Ureter (tissue), 1 donor: ENCODE measurements at regions not wholly inside any gene's neighbourhood (a gene's known extent, or its start where the extent isn't known, plus 50 kb on each side); places are given as distances from the start of the nearest gene placed in this dataset.
"Not testable (repeated sequence)": the region's sequence is repeated elsewhere in the genome, so short reads cannot be mapped to it uniquely, and the experiment has no call there.

ENCODE experiments used
- DNase-seq: peaks from one replicate; pipeline ENCODE4 v3.0.0-alpha.2; 2020; ENCODE audit warnings: low spot score
- donor health status: DM: yes; HTN: yes; CAD: no.

DNA sequence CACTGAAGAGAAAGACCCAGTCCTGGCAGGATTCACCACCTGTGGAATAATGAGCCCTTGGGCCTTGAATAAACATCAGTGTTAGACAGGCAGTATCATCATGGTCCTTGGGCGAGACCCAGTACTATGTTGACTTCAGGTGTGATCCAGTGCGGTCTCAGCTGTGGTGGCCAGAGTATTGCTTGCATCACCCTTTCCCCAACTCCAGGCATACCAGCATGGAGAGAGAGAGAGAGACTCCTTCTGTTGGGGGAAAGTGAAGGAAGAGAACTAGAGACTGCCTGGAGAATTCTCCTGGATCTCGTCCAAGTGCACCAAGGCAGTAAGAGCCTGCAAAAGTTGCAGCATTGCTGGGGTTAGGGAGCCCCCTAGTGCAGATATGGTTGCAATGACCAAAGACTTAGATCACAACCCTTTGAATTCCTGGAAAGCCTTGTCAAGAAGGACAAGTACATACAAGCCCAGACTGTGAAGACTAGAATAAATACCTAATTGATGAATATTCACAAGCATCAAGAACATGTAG is 61.1 kb upstream of the VAMP7 start:
- peak; percentile 79 for DNase-seq

DNA sequence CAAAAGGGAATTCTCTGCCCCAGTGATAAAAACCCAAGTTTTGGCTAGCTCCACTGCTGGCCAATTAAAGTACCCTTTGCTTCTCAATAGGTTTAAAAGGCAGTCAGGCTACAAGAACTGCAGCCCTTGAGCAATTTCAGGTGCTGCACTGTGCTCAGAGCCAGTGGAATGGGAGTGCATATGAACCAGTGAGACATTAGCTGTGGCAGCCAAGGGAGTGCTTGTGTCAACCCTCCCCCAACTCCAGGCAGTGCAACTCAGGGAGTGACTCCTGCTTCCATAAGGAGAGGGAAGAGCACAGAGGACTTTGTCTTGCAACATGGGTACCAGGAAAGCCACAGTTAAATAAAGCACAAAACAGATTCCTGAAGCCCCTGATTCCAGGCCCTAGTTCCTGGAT is 61.6 kb upstream of the VAMP7 start:
- DNase-seq: no peak

DNA sequence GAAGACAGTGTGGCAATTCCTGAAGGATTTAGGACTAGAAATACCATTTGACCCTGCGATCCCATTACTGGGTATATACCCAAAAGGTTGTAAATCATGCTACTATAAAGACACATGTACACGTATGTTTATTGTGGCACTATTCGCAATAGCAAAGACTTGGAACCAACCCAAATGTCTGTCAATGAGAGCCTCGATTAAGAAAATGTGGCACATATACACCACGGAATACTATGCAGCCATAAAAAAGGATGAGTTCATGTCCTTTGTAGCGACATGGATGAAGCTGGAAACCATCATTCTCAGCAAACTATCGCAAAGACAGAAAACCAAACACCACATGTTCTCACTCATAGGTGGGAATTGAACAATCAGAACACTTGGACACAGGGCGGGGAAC is 66.8 kb upstream of the VAMP7 start:
- not testable (repeated sequence) for DNase-seq

DNA sequence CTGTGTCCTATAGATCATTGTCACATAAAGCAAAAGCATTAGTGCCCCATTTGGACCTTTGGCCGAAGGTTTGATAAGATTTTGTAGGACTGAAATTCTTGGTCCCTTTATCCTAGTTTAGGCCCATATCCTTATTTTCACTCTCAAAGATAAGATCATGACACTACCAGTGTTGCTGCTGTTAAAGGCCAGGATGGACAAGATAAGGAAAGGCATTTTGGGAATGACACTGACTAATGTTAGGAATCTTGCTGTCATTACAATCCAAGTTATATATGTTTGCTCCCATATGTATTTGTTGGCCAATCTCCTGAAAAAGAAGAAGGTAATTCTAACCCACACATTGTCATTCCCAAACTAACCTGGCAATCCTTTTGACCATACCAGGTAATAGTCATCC is 101.3 kb upstream of the VAMP7 start:
- DNase-seq: no peak

DNA sequence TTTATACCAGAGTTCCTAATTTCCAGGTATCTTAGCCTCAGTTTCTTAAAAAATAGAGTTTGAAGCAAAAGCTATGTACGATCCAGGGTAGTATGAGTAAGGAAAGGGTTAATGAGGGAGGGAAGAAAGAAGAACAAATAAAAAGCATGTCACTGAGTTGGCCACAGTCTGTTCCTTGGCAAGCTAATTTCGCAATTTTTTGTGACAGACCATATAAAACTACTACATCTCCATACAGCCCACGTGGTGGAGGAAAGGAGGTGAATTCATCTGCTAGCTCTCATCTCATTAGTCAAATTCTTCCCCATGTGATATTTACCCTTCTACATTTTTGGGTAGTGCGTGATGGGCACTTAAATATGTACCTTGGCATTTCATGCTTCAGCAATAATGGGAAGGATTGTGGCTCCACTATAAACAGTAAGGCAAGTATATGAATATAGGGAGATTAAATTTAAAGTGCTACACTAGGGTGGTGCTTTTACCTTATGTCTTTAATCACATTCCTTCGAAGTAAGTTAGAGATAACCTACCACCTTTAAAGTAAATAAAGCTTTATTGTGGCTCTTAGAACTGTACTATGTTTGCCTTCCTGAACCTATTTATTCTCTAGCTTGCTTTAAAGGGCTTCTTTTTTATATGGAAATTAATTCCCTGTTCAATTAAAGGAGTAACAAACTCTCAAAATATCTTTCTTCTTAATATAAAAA is 102.1 kb upstream of the VAMP7 start:
- DNase-seq: no peak

DNA sequence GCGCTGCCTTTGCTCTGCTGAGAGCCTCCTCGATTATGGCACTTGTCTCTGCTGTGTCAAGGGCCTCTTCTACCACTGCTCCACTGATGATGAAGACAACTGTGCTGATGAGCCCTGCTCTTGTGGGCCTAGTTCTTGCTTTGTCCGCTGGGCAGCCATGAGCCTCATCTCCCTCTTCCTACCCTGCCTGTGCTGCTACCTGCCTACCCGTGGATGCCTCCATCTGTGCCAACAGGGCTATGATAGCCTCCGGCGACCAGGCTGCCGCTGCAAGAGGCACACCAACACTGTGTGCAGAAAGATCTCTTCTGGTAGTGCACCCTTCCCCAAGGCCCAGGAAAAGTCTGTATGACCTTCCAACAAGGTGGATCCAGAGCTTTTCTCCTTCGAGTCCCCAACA is 106.8 kb upstream of the VAMP7 start:
- DNase-seq: no peak

DNA sequence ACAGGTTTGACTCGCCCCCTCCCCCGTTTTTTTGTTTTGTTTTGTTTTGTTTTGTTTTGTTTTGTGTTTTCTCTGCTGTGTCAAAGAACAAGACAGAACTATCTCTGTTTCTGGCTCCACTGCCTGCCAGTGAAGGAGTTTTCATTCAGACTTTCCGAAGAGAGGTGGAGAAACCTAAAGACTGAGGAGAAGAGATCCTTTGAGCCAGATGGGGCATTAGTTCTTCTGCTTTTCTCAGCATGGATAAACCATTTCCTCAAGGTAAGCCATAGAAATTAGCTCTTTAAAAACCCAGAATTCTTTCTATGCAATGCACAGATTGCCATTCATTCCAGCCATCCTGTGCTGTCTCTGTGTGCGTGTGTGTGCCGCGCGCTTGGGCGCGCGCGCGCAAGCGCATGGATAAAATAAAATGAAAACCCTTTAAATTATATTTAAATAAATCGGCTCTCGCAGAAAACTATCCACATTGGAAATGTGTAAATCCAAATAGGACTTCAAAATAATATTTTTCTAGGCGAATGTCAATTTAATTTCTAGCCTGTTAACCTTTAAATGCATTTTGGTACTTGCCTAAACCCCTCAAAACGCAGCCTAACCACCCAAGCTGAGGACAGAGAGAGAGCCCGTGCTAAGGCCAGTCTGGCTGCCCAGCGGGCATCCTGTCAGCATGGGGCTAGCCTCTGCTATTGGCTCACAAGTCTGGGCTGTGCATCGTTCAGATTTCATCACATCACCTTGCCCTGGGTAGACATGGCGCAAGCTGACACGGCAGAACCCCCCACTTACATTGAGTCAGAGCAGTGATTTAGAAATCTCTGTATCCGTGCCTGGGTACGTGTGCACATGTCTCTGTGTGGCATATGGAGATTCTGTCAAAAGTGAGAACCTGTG is 113.0 kb upstream of the VAMP7 start:
- no peak for DNase-seq

DNA sequence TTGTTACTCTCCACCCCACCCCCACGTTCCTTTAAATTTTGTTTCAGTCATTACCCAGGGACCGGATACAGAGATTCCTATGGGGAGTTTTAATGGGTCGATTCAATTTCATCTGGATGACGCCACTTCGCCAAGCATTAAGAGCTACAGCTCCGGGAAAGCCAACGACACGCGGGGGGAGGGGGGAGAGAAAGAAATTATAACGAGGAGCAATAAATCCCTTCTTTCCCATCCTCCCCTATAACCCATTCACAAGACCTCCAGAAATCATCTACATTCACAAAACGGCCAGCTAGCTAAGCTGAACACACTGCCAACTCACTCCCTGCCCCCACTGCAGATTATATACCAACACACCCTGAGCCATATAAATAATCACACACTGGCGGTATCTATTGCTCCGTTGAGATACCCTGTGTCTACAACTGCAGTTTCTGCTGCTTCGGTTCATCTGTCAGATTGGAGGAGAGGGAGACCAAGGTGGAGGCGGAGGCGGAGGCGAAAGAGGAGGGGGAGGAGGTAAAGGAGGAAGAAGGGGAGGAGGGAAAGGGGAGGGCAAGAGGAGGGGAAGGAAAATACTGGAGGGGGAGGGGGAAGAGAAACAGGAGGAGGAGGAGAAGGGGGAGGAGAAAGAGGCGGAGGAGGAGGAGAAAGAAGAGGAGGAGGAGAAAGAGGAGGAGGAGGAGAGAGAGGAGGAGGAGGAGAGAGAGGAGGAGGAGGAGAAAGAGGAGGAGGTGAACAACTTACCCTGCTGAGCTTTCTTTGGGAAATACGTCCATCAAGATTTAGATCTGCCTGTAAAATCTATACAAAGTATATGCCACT is 113.9 kb upstream of the VAMP7 start:
- peak; percentile 49 for DNase-seq

DNA sequence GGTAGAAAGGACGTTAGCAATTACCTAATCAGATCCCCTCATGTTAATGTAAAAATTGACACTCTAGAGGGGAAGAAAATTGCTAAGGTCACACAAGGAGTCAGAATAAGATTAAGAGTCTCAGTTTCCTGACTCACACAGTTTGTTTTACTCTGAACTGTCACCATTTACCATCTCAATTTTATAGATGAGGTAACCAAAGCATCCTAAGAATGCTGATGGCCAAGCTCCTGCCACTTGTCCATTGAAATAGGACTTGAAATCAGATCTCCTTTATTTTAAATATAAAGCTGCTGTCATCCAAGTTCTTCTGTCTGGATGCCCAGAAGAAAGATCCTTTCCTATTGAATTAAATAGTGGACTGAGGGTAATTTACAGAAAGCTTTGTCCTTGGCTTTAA is 114.8 kb upstream of the VAMP7 start:
- DNase-seq: no peak

DNA sequence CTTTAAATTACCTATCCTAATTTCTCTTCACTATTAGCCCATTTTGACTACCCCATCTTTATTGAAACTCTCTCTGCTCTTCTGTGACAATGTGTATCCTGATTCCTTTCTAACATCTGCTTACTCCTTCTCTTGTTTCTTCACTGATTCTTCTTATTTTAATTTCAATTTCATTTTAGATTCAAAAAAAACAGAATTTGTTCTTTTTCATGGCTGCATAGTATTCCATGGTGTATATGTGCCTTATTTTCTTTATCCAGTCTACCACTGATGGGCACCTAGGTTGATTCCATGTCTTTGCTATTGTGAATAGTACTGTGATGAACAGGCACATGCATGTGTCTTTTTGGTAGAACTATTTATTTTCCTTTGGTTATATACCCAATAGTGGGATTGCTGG is 120.0 kb upstream of the VAMP7 start:
- no peak for DNase-seq

DNA sequence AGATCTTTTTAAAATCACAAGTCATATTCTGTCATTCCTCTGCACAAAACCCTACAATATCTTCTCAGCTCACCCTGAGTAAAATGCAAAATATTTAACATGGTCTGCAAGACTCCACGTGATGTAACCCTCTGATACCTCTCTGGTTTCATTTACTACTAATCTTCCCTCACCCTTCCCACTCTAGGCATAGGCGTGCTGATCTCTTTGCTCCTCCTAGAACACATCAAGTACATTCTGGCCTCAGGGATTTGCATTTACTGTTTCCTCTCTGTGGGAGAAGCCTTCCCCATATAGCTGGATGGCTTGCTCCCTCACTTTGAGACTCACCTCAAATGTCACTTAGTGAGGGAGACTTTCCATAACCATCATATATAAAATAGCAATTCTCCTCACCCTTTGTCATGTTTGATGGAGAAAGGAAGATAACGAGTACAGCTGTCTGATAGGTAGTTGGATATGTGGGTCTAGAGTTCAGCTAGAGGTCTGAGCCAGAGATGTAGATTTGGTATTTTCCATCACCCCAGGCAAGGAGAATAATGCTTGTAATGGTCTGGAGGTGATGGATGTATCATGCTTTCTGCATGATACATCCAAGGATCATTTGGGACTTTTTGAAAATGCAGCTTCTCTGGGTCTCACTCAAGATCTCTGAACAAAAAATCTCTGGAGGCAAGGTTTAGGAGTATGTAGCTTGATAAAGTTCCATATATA is 123.9 kb upstream of the VAMP7 start:
- DNase-seq: no peak

DNA sequence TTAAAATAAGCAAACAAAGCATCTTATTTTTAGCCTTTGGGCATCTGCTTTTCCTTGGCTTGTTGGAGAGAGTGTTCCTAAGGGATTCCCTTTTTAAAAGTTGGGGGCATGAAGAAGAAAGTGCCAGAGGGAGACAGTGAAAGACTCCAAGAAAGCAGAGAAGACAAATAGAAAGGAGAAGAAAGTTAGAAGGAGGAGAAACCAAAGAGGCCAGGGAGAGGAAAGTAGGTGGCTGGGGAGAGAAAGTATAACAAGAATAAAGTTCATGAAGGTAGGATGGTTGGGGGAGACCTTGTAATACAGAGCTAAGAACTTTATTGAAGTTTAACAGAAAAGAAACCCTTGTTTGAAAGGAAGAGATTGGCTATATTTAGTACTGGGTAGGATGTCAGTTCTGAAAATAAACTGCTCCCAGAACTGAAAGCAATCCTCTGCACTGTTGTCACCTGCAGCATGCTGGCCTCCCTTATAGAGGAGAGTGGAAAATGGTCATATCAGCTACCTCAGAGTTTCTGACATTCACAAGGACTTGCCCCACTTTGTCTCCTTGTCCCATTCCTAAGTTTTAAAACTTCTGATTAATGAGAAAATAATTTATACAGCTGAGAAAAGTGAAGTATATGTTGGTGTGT is 125.3 kb upstream of the VAMP7 start:
- DNase-seq: no peak

DNA sequence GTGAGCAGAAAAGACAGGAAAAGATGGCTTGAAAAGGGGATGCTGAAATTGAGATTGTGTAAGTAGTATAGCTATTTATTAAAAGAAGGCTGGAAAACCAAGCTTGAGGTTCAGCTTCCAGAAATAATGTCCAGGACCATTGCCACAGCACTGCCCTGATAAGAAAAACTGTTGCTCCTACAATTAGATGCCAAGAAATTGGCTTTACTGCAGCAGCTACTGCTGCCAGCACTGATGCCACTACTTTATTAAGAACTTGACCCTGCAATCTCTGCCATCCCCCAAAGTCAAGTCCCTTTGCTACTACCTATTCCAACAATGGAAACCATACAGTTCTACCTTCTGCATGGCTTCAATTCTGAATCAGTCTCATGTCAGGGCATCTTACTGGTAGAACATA is 130.0 kb upstream of the VAMP7 start:
- no peak for DNase-seq

DNA sequence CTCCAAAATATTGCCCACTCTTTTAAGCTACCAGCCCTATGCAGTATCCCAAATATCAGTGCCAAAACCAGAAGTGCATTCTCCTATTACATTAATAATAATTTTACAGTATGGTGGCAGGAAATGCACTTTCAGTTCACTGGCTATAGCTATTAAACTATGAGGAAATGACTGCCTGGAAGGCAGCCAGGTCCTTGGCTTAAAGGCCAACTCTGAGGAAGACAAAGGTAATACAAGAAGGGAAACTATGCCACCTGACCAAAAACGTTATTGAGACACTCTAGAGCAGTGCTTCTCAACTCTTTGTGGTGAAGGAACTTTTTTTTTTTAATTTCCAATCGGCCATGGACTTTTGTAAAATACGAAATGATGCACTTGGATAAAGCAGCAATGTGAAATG is 133.6 kb upstream of the VAMP7 start:
- peak; percentile 49 for DNase-seq

DNA sequence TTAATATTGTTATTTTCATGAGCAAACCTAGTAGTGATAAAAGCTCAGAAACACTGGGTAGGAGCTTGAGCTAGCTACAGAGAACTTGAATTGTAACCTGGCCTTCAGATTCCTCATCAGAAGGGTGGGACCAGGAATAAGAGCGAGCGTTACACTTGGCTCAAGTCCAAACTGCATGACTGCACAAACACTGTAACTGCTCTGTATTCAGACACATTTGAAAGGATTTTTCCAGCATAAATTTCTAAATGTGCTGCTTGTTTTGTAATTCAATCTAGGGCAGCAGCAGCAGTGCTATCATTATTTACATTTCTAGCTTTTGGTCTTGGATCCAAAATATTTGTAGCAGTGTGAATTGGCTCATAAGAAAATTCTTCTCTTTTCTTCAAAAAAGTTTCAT is 133.0 kb upstream of the TMLHE start:
- DNase-seq: peak; percentile 53

DNA sequence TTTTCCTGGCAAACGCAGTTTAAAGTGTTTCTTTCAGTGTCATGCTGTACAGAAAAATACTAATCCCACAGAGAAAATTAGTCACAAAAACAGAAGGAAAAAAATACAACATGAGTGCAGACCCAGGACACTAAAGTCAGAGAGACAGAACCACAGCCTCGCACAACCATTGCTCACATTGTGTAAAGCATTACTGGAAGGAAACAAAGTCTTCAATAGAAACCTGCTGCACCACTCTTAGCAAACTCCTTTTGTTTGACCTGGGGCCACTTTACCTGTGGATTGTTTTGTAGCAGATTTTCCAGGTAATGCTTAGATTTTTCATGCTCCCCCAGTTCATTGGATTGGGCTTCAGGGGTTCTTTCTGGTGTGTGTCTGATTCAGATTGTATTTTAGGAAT is 131.8 kb upstream of the TMLHE start:
- DNase-seq: no peak

DNA sequence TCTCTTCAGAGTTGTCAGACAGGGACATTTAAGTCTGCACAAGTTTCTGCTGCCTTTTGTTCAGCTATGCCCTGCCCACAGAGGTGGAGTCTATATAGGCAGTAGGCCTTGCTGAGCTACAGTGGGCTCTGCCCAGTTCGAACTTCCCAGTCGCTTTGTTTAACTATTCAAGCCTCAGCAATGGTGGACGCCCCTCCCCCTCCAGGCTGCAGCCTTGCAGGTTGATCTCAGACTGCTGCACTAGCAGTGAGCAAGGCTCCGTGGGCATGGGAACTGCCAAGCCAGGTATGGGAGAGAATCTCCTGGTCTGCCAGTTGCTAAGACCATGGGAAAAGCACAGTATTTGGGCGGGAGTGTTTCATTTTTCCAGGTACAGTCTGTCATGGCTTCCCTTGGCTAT is 115.6 kb upstream of the TMLHE start:
- DNase-seq: not testable (repeated sequence)

DNA sequence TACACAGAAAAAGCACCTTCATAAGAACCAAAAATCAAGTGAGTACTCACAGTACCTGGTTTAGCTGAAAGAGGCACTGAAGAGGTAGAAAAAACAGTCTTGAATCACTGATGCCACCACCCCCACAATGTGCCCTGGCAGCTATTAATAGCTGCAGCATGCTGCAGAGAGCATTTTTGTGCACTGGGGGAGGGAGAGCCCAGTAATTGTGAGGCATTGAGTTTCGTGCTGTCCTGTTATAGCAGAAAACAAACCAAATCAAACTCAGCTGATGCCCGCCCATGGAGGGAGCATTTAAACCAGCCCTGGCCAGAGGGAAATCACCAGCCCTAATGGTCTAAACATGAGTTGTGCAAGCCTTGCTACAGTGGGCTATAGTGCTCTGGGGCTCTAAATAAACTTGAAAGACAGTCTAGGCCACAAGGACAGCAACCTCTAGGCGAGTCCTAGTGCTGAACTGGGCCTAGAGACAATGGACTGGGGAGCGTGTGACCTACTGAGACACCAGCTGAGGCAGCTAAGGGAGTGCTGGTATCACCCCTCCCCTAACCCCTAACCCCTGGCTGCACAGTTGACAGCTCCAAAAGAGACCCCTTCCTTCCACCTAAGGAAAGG is 106.3 kb upstream of the TMLHE start:
- no peak for DNase-seq

DNA sequence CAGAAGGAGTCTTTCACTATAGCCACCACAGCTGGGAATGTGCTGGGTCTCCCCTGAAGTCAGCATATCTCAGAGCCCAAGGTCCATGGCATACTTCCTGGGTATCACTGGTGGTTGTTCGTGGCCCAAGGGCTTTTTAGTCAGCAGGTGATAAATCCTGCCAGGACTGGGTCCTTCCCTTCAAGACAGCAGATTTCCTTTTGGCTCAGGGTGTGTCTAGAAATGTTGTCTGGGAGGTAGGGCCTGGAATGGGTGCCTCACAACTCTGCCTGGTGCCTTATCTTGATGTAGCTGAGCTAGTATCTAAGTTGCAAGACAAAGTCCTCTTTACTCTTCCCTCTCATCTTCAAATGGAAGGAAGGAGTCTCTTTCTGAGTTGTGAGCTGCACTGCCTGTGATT is 102.4 kb upstream of the TMLHE start:
- DNase-seq: no peak

DNA sequence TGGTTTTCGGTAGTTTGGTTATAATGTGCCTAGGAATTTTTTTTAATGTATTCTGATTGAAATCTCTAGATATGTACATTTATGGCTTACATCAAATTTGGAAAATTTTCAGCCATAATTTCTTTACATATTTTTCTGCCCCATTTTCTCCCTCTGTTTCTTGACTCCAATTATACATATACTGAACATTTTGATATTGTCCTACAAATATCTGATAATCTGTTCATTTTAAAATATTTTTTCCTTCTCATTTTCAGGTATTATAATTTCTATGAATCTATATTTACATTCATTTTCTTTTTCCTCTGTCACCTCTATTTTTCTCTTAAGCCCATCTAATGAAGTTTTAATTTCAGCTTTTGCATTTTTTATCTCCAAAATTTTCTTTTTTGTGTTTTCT is 82.7 kb upstream of the TMLHE start:
- DNase-seq: no peak

DNA sequence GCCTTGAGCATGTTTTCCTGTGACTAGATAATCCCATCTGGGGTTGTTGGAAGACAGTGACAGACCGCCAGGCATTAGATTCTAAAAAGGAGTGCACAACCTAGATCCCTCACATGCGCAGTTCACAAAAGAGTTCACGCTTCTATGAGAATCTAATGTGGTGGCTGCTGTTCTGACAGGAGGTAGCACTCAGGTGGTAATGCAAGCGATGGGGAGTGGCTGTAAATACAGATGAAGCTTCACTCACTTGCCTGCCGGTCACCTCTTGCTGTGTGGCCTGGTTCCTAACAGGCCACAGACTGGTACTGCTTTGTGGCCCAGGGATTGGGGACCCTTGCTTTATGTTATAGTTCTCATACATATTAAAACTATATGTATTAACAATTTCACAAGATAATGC is 81.9 kb upstream of the TMLHE start:
- DNase-seq: no peak
